ENCODE measurements at regions not wholly inside any gene's neighbourhood (a gene's known extent, or its start where the extent isn't known, plus 50 kb on each side); places are given as distances from the start of the nearest gene placed in this dataset.

- no peak for TF ChIP-seq CTCF (conservative IDR thresholded peaks at IDR 0.05)
- no peak for TF ChIP-seq ZFX (IDR thresholded peaks at IDR 0.05)
Observed at GRCh38 chr5:170448221-170448620, 55.6 kb upstream of the KCNIP1 start.

Data from C4-2B (cell line).